Fibroblast of skin of right quadriceps (primary cell): ENCODE measurements at regions not wholly inside any gene's neighbourhood (a gene's known extent, or its start where the extent isn't known, plus 50 kb on each side); places are given as distances from the start of the nearest gene placed in this dataset.

Experiments
- DNase-seq: peaks from one replicate; pipeline ENCODE4 v3.0.0-alpha.2; 2013

DNA sequence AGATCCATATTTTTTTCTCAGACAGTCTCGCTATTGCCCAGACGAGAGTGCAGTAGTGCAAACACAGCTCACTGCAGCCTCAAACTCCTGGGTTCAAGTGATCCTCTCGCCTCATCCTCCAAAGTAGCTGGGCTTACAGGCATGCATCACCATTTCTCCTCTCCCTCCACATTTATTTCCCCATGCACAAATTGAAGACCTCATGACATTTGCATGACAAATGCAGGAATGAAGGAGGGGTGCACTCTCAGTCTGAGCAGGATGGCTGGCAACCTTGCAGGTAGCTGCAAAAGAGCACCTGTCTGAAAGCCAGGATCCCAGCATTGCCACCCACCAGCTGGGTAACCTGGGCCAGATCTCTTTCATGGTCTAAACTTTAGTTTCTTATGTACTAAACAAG lies 111.2 kb downstream of the SH3TC2 start:
- DNase-seq = no peak

DNA sequence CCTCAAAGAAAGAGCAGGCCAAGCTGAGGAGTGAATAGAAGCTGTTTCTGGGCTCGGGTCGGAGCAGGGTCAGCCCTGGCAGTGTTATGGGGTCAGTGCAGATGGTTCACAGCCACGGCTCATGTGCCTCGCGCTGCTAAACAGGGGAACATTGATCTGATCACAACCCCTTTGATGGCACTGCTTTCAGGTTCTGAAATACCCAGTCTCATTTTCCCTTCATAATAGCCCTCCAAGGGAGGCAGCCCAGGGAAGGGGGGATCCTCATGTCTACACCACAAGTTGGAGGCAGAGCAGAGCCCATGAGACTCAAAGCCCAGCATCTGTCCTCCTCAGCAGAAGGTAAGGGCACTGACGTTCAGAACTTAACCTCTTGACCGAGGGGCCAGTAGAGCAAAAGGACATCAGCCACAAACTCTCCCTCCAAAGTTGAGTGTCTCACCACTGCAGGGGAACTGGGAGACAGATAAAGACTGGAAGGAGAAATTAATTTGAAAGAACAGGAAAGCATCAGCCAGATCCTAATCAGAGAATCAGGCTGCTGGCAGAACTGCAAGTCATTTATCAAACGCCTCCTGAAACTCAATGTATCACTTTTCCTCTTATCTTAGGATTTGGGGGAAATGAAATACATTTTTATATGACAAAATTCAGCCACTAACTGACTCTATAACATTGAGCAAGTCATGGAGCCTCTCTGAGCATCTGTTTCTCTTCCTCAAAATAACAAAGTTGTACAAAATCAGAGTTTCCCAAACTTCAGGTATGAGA lies 110.6 kb downstream of the SH3TC2 start:
- no peak for DNase-seq

DNA sequence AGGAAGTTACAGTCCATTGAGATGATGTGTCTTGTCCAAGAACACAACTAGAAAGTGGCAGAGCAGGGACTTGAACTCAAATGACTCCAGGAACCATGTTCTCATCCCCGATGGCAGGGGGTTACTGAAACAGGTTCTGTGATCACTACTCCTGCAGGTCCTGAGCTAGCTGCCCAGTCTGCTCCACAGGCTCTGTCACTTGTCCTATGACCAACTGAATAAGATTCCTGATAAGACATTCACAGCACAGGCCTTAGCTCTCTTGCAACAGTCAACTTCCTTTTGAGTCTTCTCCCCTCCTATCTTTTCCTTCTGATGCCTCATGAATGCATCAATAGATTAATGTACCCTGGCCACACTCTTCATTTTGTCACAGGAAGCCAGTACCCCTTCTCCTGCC lies 109.2 kb downstream of the SH3TC2 start:
- no peak for DNase-seq
